HT-29 (cell line): ENCODE measurements at regions not wholly inside any gene's neighbourhood (a gene's known extent, or its start where the extent isn't known, plus 50 kb on each side); places are given as distances from the start of the nearest gene placed in this dataset.
A peak's percentile ranks its signal among the peaks of the same experiment; 100 is the strongest.

Experiments
- DNase-seq: peaks from one replicate; pipeline ENCODE4 v3.0.0-alpha.2; 2015; ENCODE audit warnings: low spot score

DNA sequence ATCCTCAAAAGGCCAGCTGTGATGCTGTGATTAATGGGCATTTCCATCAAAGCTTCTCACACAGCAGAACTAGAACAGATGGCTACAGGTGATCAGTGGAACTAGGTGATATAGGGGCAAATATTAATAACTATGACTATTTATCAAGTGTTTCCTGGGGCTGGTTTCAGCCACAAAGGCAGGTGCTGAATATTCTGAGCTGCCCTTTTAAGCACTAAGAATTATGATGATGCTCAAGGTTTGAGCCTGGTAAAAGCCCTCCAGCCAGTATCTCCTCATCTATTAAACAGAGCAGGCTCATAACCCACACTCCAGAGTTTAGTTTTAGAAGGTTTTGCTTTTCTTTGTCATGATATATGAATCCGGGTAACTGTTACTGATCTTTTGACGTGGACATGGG, 129.5 kb upstream of the ACP3 start:
- DNase-seq: no peak

DNA sequence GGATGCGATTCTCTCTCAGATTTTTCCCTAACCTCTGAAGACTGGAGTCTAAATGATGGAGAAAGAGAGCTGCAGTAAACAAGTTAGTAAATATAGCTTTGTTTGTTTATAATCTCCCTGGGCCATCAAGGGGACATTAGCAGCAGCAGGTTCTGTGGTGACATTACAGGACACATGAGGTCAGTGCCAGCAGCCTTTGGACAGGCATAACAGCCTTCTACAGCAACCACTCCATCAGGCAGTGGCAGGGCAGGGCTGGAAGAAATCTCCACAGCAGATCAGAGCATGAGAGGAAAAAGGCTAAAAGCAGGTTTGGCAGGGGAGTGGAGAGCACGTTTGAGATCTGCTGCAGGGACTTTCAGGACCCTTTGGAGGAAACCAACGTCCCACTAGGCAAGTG, 127.6 kb upstream of the ACP3 start:
- no peak for DNase-seq

DNA sequence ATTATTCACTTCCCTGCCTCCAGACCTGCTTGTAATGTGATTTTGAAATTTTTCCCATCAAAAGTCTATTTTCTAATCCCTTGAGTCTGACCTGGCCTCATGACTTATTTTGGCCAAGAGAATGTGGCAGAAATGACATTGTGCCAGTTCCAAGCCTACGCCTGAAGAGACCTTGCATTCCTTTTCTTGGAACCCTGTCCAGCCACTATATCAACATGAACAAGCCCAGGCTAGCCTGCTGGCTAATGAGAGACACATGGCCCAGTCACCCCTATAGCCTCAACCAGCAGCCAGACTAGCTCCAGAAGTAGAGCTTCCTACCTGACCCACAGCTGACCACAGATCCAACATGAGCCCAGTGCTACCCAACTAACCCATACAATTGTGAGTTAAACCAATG, 121.1 kb upstream of the ACP3 start:
- DNase-seq: no peak

DNA sequence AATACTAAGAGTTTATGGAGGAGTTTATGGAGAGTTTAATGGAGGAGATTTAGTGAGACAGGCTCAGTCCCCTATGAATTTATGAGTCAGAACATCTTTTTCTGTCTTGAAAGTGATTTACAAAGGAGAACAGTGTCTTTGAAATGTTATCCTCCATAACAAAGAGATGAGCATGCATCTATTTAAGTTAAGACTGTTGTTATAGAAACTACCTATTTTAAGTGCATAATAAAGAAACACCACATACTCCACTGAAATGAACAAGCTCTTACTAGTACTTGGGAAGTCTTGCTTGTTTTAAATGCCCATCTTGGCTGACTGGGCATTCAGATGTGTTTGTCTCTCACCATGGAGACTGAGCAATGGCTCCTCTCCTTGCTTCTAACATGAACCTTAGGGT, 118.7 kb upstream of the ACP3 start:
- no peak for DNase-seq

DNA sequence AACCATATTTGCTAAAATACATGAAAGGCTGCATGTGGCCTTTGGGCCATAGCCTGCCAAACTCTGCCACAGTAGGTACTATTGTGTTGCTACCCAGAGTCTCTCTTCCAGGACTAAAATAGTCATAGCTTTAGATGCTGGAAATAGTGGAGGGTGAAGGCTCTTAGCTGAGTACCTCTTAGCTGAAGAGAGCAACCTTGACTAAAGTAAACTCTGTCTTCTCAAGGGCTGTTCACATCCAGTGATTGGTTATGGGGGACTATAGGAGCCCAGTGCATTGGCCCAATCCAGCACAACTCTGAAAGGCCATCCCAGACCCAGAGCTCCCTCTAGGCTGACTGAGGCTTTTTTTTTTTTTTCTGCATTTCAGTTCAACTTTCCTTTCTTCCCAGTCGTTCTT, 117.8 kb upstream of the ACP3 start:
- no peak for DNase-seq

DNA sequence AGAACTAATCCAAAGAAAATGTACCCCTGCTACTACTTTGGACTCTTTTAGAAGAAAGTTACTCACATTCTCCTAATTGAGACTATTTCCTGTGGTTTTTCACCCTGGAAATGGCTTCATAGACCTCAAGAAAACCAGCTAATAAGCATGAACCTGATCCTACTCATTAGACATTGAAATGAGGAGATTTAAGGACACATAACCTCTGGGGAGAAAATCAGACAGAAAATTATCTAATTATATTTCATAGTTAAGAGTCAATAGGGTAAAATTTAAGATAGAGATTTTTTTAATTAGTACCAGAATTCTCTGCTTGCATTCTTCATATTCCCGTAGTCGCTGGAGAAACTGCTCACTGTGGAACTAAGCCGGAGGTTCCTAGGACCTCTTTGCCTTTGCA, 114.6 kb upstream of the ACP3 start:
- no peak for DNase-seq

DNA sequence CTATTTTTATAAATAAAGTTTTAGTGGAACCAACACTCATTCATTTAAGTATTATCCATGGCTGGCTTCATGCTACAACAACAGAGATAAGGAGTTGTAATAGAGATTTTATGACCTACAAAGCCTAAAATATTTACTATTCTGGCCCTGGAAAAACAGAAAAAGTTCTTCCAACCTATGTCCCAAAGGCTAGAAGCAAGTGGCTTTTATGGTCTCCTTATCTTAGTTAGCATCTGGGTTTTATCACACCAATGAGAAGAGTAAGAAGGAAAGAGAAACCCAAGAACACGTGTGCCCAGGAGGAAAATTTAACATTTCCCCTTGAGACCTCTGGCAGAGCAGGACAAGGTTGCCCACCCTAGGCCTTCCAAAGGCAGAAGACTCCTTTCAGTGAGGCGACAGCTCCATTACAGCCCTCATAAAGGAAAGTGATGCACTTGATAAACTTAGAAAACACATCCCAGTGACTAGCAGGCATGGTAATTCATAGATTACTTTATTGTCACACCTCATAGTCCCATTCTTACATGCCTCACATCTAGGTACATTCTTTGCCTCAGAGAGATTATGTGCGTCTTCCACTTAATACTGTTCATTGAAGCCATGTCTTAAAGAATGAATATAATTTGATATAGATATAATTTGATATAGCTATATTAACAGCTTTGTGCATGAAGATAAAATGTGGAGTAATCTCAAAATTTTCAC, 113.2 kb upstream of the ACP3 start:
- DNase-seq: no peak

DNA sequence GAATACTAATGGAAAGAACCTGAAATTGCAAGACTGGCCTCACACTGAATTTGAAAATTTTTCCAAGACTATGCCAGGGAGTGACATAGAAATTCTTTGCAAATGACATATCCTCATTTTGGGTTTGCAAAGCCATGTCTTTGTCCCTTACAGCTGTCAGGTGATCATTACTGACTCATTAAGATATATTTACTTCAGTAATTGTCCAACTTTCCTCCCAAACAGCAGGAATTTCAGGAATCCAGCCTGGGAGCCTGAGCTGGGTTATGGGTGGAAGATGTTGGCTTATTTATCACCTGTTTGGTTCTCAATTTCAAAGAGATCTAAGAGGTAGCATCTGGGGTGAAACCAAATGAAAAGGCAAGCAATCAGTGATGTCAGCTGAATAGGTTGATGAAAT, 111.6 kb upstream of the ACP3 start:
- no peak for DNase-seq

DNA sequence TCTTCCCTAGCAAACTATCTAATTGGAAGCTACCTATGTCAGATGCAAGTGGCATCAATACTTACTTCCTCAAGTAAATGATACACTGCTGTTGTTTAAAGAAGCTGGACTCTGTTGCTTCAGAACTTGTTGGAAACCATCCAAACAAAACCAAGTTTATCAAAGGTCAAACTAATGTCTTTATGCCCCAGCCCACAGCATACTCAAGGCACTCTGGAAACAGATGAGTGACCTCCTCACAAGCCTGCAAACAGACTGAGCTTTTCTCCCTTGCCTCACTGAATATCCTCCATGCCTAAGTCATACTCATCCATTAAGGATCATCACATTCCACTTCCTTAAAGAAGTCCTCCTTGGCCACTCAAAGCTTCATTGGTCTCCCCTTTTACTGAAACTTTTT, 107.4 kb upstream of the ACP3 start:
- no peak for DNase-seq

DNA sequence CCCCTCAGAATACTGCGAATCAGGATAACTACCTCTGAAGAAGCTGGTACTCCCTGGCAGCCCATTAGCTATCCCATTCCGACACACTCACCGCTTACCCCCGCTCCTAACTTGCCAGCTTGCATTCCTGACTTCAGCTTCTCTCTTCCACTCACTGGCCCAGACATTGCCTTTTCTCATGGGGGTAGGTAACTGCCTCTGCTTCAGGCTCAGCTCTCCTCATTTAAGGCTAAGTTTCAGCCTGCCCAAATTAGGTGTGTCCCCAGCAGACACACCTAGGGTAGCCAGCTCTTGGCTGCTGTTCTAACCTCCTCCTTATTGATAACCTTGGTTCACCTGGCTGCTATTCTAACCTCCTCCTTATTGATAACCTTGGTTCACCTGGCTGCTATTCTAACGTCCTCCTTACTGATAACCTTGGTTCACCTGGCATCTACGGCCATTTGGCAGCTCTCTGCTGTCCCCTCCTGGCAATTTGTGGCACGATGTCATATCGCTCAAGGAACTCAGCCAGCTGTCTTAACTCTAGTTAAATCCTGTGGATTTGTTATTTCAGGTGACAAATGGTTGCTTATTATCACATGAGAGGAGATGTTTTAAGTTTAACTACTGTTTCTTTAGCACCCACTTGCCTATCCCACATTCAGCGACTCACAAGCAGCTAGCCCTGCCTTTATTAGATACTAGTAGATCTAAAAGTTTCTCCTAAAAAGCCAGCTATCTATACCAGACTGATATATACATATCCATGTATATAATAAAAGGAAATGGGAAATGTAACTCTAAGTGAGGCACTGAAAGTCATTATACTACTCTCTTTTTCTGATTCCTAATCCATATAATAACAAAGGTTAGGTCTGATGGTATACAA, 106.5 kb upstream of the ACP3 start:
- peak; percentile 58 for DNase-seq

DNA sequence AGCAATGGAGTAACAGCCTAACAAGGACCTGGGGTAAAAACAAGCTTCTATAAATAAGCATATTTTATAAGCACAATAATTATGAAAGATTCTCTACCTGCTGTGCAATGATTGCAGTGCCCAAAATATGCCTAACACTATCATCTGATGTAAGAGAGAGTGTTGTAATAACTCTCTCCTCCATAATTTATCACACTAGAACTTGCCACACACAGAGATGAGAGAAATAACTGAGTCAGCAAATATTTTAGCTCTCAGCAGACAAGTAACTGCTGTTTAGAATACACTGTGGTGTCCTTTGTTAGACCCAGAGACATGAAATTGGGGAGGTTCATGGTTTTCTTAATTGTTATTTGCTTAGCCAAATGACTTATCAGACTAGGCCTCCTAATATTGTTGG, 105.3 kb upstream of the ACP3 start:
- DNase-seq: no peak

DNA sequence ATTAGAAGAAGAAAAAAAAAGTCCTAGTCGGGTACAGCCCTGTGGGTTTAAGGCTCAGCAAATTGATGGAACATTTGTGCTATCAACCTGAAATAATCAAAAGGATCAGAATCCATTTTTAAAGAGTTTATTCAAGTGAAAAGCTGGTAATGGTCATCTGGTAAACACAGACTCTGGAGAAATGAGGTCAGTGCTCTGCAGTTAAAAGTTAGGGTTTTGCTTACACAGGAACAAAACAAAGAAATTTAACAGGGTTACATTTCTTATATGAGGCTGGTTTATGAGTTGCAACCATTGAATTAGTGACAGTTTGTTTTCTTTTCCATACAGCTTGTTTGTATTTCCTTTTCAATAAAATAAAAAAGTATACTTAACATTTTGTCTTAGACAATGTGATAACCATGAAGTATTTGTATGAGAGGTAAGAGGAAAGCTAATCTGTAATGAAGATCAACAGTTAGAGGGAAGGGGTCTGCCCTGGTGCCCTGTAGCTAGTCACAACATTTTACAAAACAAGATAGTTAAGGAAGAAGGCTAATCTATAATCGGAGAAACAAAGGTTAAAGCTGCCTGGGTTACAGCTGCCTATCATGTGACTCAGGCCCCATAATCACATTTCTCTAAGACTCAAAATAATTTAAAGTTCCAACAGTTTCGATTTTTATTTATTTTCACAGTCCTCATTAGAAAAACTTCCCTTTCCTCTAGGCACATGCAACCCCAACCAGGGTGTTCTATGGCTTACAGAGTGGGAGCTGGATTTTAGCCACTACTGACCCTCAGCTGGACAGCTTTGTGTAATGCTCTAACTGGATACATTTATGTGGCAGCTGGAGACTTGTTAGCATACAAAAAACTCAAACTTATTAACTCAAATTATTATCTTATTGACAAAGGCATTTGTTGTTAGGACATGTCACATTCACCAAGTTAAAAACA, 98.1 kb upstream of the ACP3 start:
- DNase-seq: no peak

DNA sequence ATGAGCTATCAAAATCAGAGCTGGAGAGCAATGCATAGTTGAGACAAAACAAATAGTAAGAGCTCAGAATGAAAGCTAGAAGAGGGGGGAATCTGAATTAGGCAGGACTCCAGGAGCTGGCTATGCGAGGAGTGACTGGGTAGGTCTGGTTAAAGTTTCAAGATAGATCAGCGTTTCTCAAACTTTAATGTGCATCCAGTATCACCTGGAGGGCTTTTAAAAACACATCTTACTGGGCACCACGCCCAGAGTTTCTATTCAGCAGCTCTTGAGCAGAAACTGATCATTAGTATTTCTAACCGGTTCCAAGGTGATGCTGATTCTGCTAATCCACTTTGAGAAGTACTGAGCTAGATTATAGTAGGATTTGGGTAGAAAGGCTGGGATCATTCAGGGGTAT, 96.2 kb upstream of the ACP3 start:
- DNase-seq: no peak

DNA sequence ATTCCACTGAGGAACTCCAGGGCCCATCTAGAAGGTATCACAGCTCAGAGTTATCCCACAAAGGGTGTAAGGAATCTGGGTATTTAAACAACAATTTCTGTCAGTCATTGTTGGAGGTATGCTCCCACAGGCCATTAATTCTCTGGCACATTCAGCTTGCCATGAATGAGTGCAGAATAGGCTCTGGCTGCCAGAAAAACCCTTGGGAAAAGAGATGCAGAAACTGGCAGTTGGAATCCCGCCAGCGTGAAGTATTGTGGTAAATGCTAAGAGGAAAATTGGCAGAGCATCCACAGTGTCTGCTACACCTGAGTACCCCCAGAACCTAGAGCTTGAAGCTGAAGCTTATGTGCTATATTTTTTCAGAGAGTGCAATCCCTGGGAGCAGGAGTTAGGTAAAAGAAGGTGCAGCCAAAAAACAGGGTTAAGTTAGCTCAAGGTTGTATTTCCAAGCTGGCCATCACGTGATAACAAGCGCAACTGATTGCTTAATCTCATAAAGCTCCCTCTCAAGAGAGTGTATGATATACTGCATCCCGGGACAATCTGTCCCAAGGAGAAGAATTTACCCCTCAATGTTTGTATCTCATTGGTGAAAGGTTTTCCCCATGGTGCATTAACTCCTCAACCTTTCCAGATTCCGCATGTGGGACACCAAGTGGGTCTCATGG, 94.2 kb upstream of the ACP3 start:
- DNase-seq: no peak

DNA sequence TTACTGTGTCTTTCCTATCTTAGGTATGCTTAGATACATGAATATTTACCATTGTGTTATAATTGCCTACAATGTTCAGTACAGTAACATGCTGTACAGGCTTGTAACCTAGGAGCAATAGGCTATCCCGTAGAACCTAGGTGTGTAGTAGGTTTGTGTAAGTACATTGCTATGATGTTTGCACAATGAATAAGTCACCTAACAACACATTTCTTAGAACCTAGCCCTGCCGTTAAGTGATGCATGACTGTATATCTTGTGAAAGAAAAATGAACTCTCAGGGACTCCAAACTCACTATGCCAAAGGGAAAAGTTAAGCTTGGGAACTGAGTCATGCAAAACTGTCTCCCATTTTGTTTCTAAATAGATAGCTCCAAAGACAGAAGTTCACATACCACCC, 91.5 kb upstream of the ACP3 start:
- no peak for DNase-seq

DNA sequence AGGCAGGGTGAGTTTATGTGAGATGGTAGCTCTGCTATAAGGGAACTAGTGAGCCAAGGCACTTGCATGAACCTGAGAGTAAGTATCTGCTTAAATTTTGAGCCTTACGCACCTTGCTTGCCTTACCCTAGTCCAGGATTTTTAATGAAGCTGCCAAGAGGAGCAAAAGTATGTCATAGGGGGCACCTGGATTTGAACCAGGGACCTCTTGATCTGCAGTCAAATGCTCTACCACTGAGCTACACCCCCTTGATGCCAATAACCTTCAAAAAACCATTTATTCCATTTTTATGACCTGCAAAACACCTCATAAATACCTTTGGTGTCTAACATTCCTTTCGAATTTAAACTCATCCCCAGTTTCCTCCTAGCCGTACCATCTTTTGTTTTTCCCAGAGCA, 88.3 kb upstream of the ACP3 start:
- DNase-seq: peak; percentile 8

DNA sequence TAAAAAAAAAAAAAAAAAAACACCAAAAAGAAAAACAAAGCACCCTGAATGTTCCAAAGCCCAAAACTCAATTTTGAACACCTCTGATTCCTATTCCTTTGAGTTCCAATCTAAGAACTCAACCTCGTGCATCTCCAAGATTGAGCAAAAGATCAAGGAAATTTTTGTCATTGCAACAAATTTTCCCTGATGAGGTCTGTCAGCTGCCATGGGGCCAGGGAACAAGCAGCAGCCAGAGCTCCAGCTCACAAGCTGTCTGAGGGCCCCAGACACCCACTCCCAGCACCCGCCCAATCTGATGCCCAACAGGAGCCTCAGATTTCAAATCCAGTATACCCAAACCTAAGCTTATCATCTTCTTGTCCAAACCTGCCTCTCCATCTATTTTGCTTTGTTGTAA, 87.6 kb upstream of the ACP3 start:
- DNase-seq: no peak

DNA sequence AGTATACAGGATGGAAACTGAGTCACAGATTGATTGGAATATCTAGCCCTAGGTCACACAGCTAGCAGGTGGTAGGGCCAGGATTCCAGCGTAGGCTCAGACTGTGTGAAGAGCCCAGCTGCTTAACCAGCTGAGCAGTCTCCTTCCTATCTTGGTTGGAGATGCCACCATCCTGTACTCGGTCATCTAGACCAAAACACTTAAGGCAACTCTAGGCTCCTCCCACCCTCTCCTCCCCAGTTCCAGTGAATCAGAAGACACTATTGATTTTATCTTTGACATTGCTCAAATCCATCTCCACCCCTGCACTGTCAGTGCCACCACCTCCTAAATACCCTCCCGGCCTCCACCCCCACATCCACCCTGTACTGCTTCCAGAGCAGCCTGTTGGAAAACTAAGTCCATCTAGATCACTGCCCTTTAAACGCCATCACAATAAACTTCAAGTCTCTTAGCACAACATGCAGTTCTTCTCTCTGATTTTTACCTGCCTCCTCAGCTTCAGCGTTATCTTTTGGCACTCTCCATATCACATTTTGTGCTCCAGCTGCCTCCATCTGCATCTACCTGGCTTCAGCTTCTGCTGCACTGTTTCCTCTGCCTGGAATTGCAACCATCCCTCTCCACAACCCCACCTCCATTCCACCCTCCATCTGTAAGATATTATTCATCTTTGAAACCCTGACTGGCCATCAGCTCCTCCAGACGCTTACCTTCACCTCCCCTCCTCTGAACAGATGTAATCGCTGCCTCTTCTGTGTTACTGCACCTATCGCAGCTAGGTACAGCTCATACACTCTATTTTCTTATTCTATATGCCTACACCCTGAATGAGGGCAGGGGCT, 86.8 kb upstream of the ACP3 start:
- DNase-seq: no peak

DNA sequence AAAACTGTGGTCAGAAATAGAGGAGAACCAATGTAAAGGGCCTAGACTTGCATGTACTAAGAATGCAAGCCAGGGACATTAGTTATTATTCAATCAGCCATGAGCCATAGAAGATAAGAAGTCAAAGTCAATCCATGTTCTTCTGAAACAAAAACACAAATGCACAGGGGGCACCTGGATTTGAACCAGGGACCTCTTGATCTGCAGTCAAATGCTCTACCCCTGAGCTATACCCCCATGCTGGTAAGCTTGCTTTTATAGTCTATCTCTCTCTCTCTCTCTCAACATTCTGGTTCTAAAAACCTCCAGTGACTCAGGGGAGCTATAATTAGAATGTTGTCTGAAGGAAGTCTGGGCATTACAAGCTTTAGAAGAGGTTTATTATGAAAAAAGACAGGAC, 85.6 kb upstream of the ACP3 start:
- no peak for DNase-seq

DNA sequence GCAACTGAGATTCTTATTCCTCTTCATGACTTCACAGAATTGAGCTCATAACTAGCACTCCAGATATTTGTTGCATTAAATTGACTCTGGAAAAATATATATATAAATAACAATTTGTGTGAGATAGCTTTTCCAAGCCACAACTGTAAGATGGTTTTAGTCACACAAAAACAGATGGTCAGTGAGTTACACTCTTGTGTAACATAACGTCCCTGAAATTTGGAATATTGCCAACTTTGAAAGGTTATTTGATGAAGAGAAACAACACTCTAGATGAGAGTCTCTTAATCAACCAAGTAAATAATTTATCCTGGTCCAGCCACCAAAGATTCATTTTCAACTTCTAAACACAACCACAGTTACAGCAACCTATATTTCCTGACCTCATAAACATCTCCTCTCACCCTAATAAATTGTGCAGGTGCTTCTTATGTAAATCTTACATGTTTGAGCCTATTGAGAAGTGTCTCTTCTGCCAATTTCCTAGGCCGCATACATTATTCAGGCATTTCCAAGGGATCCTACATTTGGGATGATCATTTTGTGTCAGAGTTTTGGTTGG, 84.9 kb upstream of the ACP3 start:
- DNase-seq: no peak
